OCI-LY3 (cell line): ENCODE measurements at regions not wholly inside any gene's neighbourhood (a gene's known extent, or its start where the extent isn't known, plus 50 kb on each side); places are given as distances from the start of the nearest gene placed in this dataset.

Experiments
- H2AFZ ChIP-seq: fragments of 200-600, 300-600 bp; shearing (Covaris generic); 2 replicates; pipeline ENCODE4 v1.6.0; 2014; ENCODE audit warnings: antibody characterized with exemption, low read depth, low read length
- H3K27ac ChIP-seq: fragments of 200-600, 300-600 bp; sonication (generic); 2 replicates; pipeline ENCODE4 v1.5.1; 2014; ENCODE audit warnings: mild to moderate bottlenecking, low read length, moderate library complexity, mixed read lengths
- H3K27me3 ChIP-seq: fragments of 200-600, 300-600 bp; sonication (generic); 2 replicates; pipeline ENCODE4 v1.6.1; 2014; ENCODE audit warnings: low read depth, low read length, mixed read lengths
- H3K36me3 ChIP-seq: fragments of 200-600, 300-600 bp; sonication (generic); replicated peaks from 2 replicates; pipeline ENCODE3; 2014; ENCODE audit warnings: low read depth, low read length, mixed read lengths
- H3K4me1 ChIP-seq: fragments of 300-600, 200-600 bp; sonication (generic); 2 replicates; pipeline ENCODE4 v1.6.1; 2014; ENCODE audit warnings: low read length, mixed read lengths
- H3K4me2 ChIP-seq: fragments of 200-600, 300-600 bp; sonication (generic); 2 replicates; pipeline ENCODE4 v1.6.1; 2014; ENCODE audit warnings: low read length, mixed read lengths
- H3K4me3 ChIP-seq: fragments of 300-600, 200-600 bp; sonication (generic); 2 replicates; pipeline ENCODE4 v1.5.1; 2014; ENCODE audit warnings: antibody characterized with exemption, mild to moderate bottlenecking, low read length, moderate library complexity
- H3K79me2 ChIP-seq: fragments of 300-600, 200-600 bp; shearing (Covaris generic); 2 replicates; pipeline ENCODE4 v1.6.1; 2014; ENCODE audit warnings: mild to moderate bottlenecking, low read length, mixed read lengths
- H3K9ac ChIP-seq: fragments of 300-600, 200-600 bp; shearing (Covaris generic); 2 replicates; pipeline ENCODE4 v1.6.0; 2014; ENCODE audit warnings: mild to moderate bottlenecking, low read length, moderate library complexity
- H3K9me3 ChIP-seq: fragments of 200-600, 300-600 bp; shearing (Covaris generic); 2 replicates; pipeline ENCODE4 v1.6.1; 2014; ENCODE audit warnings: low read length, mixed read lengths; ENCODE audit not compliant: insufficient read depth
- H4K20me1 ChIP-seq: fragments of 200-600, 300-600 bp; sonication (generic); 2 replicates; pipeline ENCODE4 v1.6.1; 2016; ENCODE audit warnings: low read length, mixed read lengths; ENCODE audit not compliant: insufficient read depth
- EZH2phosphoT487 ChIP-seq: fragments of 200-600 bp; shearing (Covaris generic); IDR thresholded peaks from 2 replicates; pipeline ENCODE4 v1.6.1; 2018; ENCODE audit warnings: antibody characterized with exemption, mixed run types, low read depth
- TF ChIP-seq, protein P1 (sequence below): fragments of 200-600, 300-600 bp; sonication (generic); IDR thresholded peaks from 2 replicates; pipeline ENCODE4 v1.5.1; 2014; ENCODE audit warnings: antibody characterized with exemption, low read length, low read depth

DNA sequence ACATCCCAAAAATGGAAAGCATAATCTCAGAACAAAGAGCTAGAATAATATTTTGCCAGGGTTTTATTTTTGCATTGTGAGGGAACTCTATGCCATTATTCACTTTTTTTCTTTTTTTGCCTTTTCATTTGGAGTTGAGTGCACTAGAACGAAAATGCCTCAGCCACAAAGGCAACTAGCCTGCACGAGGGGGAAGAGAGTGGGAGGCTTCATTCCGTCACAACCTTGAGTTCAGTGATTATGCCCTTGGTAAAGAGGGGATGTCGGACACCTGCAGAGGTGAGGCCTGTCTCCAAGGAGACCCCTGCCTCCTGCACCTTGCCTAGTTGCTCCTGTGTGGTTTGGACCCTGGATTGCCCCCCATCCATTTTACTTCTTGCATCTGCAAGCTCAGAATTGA, 232.7 kb downstream of the TEX36 start:
- Histone ChIP-seq H3K4me3 (no peak overlapping the region), H3K79me2 (no peaks in the 10 kb centered on the region), H4K20me1 (no peaks in the 10 kb centered on the region), H3K27ac (no peak overlapping the region), H3K27me3 (no peaks in the 10 kb centered on the region), H3K9me3 (no peaks in the 10 kb centered on the region), H3K9ac (no peak overlapping the region), H2AFZ (no peak overlapping the region), H3K4me1 (no peaks in the 10 kb centered on the region), H3K4me2 (no peak overlapping the region), H3K36me3 (no peaks in the 10 kb centered on the region)
- TF ChIP-seq, protein P1, sequence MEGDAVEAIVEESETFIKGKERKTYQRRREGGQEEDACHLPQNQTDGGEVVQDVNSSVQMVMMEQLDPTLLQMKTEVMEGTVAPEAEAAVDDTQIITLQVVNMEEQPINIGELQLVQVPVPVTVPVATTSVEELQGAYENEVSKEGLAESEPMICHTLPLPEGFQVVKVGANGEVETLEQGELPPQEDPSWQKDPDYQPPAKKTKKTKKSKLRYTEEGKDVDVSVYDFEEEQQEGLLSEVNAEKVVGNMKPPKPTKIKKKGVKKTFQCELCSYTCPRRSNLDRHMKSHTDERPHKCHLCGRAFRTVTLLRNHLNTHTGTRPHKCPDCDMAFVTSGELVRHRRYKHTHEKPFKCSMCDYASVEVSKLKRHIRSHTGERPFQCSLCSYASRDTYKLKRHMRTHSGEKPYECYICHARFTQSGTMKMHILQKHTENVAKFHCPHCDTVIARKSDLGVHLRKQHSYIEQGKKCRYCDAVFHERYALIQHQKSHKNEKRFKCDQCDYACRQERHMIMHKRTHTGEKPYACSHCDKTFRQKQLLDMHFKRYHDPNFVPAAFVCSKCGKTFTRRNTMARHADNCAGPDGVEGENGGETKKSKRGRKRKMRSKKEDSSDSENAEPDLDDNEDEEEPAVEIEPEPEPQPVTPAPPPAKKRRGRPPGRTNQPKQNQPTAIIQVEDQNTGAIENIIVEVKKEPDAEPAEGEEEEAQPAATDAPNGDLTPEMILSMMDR = no peak
- TF ChIP-seq EZH2phosphoT487 = no peak

DNA sequence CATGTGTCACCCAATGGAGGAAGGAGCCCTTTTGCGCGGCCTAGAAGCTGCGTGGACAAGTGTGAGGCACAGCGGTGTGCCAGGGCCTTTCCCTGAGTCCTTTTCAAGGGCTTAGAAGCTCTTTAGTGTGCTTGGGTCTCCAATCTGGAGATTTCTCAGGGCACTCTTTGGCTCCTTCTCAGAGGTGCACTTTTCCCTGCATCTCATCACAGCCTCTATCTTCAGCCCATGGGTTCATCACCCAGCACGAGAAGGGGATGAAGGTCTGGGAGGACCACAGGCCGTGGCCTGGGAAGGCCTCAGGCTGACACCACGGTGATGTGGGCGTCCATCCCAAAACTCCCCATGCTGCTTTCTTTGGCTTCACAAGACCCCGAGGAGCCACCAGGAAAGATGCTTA, 233.4 kb downstream of the TEX36 start:
- Histone ChIP-seq H3K9me3 (no peaks in the 10 kb centered on the region), H3K79me2 (no peaks in the 10 kb centered on the region), H3K36me3 (no peaks in the 10 kb centered on the region), H3K9ac (no peak overlapping the region), H3K4me1 (no peaks in the 10 kb centered on the region), H2AFZ (no peak overlapping the region), H3K27ac (no peak overlapping the region), H3K4me3 (no peak overlapping the region), H3K27me3 (no peaks in the 10 kb centered on the region), H4K20me1 (no peaks in the 10 kb centered on the region), H3K4me2 (no peak overlapping the region)
- no peak for TF ChIP-seq EZH2phosphoT487
- TF ChIP-seq, protein P1 = no peak

DNA sequence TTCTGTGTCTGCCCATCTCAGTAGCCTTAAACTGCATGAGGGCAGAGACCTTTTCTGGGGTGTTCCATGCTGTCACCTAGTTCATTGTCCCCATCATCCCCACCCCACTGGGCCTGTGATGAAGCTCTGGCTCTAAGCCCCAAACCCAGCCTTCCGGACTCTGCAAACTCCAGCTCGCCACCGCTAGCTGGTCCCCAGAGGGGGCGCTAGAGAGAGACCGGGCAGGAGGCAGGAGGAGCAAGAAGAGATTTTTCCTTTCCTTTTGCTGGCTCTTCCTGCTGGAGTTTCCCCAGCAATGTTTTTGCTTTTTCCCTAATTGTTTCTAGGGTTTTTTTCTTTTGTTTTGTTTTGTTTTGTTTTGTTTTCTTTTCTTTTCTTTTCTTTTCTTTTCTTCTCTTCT, 234.4 kb downstream of the TEX36 start:
- TF ChIP-seq, protein P1 = no peak
- H3K79me2 ChIP-seq = no peaks in the 10 kb centered on the region
- no peaks in the 10 kb centered on the region for H3K27me3 ChIP-seq
- H3K36me3 ChIP-seq = no peaks in the 10 kb centered on the region
- H2AFZ ChIP-seq = no peak overlapping the region
- H3K4me3 ChIP-seq = no peak overlapping the region
- H3K4me1 ChIP-seq = no peaks in the 10 kb centered on the region
- no peaks in the 10 kb centered on the region for H3K9me3 ChIP-seq
- H3K27ac ChIP-seq = no peak overlapping the region
- no peak overlapping the region for H3K9ac ChIP-seq
- H4K20me1 ChIP-seq = no peaks in the 10 kb centered on the region
- no peak overlapping the region for H3K4me2 ChIP-seq

DNA sequence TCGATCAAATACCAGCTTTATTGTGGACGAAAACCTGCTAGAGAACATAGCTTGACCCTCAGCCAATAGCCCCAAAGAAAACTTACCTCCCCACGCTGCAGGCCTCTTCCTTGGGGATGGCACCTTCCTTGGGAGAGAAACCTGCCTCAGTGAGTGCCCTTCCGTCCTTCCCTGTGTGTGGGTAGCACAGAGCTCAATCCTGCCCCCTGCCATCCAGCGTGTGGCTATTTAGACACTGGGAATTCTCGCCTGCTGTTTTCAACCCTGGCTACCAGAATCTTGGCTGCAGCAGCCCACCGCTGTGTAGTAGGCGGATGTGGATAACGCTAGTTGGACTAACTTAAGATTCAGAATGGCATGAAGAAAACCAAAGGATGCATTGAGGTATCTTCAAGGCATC, 238.2 kb downstream of the TEX36 start:
- no peaks in the 10 kb centered on the region for H3K4me1 ChIP-seq

More for the DNA sequence above, 238.2 kb downstream of the TEX36 start:
- no peak overlapping the region for H3K27ac ChIP-seq
- no peak overlapping the region for H3K9ac ChIP-seq
- no peaks in the 10 kb centered on the region for H3K9me3 ChIP-seq
- H3K79me2 ChIP-seq = no peaks in the 10 kb centered on the region
- TF ChIP-seq, protein P1 = no peak
- no peak for TF ChIP-seq EZH2phosphoT487
- H2AFZ ChIP-seq = no peak overlapping the region
- H3K36me3 ChIP-seq = no peaks in the 10 kb centered on the region
- no peaks in the 10 kb centered on the region for H3K27me3 ChIP-seq
- H3K4me3 ChIP-seq = no peak overlapping the region
- H3K4me2 ChIP-seq = no peak overlapping the region
- H4K20me1 ChIP-seq = no peaks in the 10 kb centered on the region
